Fibroblast of mammary gland (primary cell): ENCODE measurements at regions not wholly inside any gene's neighbourhood (a gene's known extent, or its start where the extent isn't known, plus 50 kb on each side); places are given as distances from the start of the nearest gene placed in this dataset.
A peak's percentile ranks its signal among the peaks of the same experiment; 100 is the strongest.

ENCODE experiments used
- DNase-seq: peaks from one replicate; pipeline ENCODE4 v3.0.0-alpha.2; 2010; ENCODE audit warnings: low read depth
- H3K4me3 ChIP-seq: 2 replicates; pipeline ENCODE4 v1.5.1; 2011; ENCODE audit warnings: low read depth, mild to moderate bottlenecking, low read length, moderate library complexity; ENCODE audit not compliant: control insufficient read depth
- CTCF ChIP-seq: conservative IDR thresholded peaks from 2 replicates; pipeline ENCODE4 v1.5.1; 2011; ENCODE audit warnings: low read depth, low read length, inconsistent platforms; ENCODE audit not compliant: control insufficient read depth, insufficient read depth

DNA sequence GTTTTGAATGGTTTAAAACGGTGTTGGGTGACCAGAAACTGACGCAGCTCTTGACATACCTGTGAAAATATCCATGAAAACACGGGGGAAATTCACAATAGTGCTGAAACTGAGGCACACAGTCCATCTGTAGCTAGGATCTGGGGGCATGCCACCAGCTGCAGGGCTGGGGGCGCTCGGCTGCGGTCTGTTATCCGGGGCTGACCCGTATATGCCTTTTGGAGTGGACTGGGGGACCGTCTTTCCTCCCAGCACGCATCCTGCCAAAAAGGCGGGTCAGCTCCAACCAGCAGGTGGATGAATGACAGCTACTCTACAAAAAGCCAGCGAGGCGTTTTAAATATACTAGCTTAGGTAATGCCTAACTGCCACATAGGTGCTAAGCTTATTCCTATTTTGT lies 729.8 kb downstream of the QKI start:
- TF ChIP-seq CTCF, result no peak
- H3K4me3 ChIP-seq, result no peak overlapping the region
- no peak for DNase-seq

DNA sequence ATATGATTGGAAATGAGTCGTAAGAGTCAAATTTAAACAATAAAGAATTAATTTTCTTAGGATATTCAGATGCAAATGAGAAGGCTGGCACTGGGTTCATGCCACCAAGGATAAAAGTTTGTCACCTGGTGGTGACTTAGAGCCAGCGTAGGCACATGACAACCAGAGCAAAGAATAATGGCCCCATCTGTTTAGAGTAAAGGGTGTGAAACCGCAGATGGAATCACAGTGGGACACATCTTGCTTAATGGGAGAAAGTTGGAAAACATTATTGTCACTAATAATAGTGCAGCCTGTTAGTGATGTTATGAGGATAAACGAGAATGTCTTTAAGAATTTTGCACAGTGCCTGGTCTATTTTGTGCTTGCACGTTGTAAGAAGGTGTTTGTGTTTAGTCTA lies 727.8 kb downstream of the QKI start:
- no peak for TF ChIP-seq CTCF
- no peak overlapping the region for H3K4me3 ChIP-seq
- no peak for DNase-seq

- no peak overlapping the region for H3K4me3 ChIP-seq
- no peak for TF ChIP-seq CTCF
- no peak for DNase-seq
Observed at GRCh38 chr6:164135511-164136132, 721.1 kb downstream of the QKI start.

GRCh38 chr6:164133095-164133494 lies 718.6 kb downstream of the QKI start:
- no peak for TF ChIP-seq CTCF
- H3K4me3 ChIP-seq, result no peak overlapping the region
- DNase-seq, result peak; percentile 20

GRCh38 chr6:164130585-164130984 lies 716.1 kb downstream of the QKI start:
- DNase-seq, result no peak
- H3K4me3 ChIP-seq, result no peak overlapping the region
- no peak for TF ChIP-seq CTCF

- no peak for TF ChIP-seq CTCF
- DNase-seq, result no peak
- no peak overlapping the region for H3K4me3 ChIP-seq
Observed at GRCh38 chr6:164130151-164130550, 715.6 kb downstream of the QKI start.

- no peak for TF ChIP-seq CTCF
- DNase-seq, result no peak
- H3K4me3 ChIP-seq, result no peak overlapping the region
Observed at GRCh38 chr6:164129218-164129617, 714.7 kb downstream of the QKI start.
